ENCODE measurements at regions not wholly inside any gene's neighbourhood (a gene's known extent, or its start where the extent isn't known, plus 50 kb on each side); places are given as distances from the start of the nearest gene placed in this dataset.

DNA sequence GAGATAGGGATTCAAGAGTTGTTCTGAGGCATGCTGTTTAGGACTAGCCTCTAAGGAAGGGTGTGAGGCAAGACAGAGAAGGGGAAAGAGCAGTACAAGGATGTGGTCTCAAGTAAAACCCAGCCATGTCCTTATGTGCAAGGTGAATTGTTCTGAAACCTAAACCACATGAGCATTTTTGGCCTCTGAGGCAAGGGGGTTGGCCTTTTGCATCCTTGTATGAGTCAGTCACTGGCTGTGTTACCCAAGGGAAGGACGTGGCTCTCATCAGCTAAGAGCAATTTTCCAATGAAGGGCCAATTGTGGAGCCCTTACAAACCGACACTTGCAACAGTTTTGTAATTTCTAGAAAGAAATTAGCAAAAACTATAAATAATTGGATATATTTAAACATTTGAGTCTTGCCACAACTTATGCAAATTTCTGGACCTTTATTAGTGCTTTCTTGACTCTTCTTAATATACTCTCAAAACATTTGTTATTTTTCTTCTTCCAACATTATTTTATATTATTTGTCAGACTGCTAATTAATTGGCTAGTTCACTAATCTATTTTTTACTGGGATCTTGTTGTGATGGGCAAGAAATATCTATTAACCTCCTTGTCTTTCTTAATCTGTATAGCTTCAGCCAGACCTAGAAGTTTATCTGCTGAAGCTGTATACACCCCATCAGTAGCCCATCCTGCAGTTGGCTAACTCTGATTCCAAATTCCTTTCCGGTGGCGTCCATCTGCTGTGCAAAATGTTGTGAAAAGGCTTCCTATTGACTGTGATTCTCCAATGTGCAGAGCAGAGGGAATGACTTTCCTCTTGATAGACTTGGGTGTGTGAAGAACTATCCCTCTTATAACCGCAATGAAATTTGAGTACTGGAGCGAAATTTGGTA, 97.7 kb upstream of the P2RY1 start:
- H3K4me1 ChIP-seq (ENCODE audit: control insufficient read depth in 5 of 5, insufficient read depth in 5 of 5, low read length in 5 of 5): peaks cover 0 to 18% (median 0%) of the 10 kb centered on the region in 5 donors
- H3K27ac ChIP-seq (ENCODE audit: low read depth in 1 of 2, low read length in 1 of 2): no peak overlapping the region
- H3K9me3 ChIP-seq (ENCODE audit: control insufficient read depth in 4 of 4, insufficient read depth in 3 of 4, low read length in 3 of 4): no peaks in the 10 kb centered on the region
- TF ChIP-seq, protein P1, sequence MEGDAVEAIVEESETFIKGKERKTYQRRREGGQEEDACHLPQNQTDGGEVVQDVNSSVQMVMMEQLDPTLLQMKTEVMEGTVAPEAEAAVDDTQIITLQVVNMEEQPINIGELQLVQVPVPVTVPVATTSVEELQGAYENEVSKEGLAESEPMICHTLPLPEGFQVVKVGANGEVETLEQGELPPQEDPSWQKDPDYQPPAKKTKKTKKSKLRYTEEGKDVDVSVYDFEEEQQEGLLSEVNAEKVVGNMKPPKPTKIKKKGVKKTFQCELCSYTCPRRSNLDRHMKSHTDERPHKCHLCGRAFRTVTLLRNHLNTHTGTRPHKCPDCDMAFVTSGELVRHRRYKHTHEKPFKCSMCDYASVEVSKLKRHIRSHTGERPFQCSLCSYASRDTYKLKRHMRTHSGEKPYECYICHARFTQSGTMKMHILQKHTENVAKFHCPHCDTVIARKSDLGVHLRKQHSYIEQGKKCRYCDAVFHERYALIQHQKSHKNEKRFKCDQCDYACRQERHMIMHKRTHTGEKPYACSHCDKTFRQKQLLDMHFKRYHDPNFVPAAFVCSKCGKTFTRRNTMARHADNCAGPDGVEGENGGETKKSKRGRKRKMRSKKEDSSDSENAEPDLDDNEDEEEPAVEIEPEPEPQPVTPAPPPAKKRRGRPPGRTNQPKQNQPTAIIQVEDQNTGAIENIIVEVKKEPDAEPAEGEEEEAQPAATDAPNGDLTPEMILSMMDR (IDR thresholded peaks at IDR 0.05; ENCODE audit: control extremely low read depth, extremely low read depth): no peak
- 67 to 76% methylated on average over 6 of the region's 6 CpGs for WGBS, 2 donors
- H3K27me3 ChIP-seq (ENCODE audit: control insufficient read depth in 3 of 3, insufficient read depth in 3 of 3, low read length in 2 of 3): no peaks in the 10 kb centered on the region
- no peaks in the 10 kb centered on the region for H3K36me3 ChIP-seq (ENCODE audit: control insufficient read depth in 4 of 4, insufficient read depth in 4 of 4, low read length in 4 of 4)
- ATAC-seq (ENCODE audit: insufficient read depth, low FRiP score) (no peak), DNase-seq (peak in 1 of 3 donors; percentile 38)
- no peak overlapping the region for H3K4me3 ChIP-seq
- H3K9ac ChIP-seq (ENCODE audit: insufficient read depth in 1 of 2, low read length in 2 of 2): no peak overlapping the region

DNA sequence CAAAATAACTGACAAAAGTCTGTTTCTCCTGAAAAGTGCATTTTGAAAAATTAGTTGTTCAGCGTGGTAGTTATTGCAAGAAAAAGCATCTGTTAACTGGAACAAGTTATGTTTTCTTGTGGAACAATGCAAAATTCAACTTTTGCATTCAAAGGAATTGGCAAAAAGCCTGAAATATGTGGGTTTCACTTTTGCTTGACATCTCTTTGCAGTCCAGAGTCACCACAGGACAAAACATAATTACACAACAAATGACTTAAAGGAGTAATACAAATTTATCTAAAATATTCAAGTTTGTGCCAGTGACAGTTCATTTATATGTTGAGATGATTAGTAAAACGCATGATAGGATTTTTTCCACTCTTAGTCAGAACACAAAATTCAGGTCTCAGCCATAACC, 96.3 kb upstream of the P2RY1 start:
- H3K4me1 ChIP-seq (ENCODE audit: control insufficient read depth in 5 of 5, insufficient read depth in 5 of 5, low read length in 5 of 5): peaks cover 0 to 18% (median 0%) of the 10 kb centered on the region in 5 donors
- H3K4me3 ChIP-seq: no peak overlapping the region
- WGBS, 2 donors: 28 to 47% methylated on average over 2 of the region's 2 CpGs
- no peak overlapping the region for H3K9ac ChIP-seq (ENCODE audit: insufficient read depth in 1 of 2, low read length in 2 of 2)
- H3K36me3 ChIP-seq (ENCODE audit: control insufficient read depth in 4 of 4, insufficient read depth in 4 of 4, low read length in 4 of 4): no peaks in the 10 kb centered on the region
- no peaks in the 10 kb centered on the region for H3K27me3 ChIP-seq (ENCODE audit: control insufficient read depth in 3 of 3, insufficient read depth in 3 of 3, low read length in 2 of 3)
- ATAC-seq (ENCODE audit: insufficient read depth, low FRiP score): peak; percentile 34
- TF ChIP-seq, protein P1 (IDR thresholded peaks at IDR 0.05; ENCODE audit: control extremely low read depth, extremely low read depth): no peak
- no peaks in the 10 kb centered on the region for H3K9me3 ChIP-seq (ENCODE audit: control insufficient read depth in 4 of 4, insufficient read depth in 3 of 4, low read length in 3 of 4)
- DNase-seq: peak in 2 of 3 donors; percentile 87 to 92
- H3K27ac ChIP-seq (ENCODE audit: low read depth in 1 of 2, low read length in 1 of 2): no peak overlapping the region

DNA sequence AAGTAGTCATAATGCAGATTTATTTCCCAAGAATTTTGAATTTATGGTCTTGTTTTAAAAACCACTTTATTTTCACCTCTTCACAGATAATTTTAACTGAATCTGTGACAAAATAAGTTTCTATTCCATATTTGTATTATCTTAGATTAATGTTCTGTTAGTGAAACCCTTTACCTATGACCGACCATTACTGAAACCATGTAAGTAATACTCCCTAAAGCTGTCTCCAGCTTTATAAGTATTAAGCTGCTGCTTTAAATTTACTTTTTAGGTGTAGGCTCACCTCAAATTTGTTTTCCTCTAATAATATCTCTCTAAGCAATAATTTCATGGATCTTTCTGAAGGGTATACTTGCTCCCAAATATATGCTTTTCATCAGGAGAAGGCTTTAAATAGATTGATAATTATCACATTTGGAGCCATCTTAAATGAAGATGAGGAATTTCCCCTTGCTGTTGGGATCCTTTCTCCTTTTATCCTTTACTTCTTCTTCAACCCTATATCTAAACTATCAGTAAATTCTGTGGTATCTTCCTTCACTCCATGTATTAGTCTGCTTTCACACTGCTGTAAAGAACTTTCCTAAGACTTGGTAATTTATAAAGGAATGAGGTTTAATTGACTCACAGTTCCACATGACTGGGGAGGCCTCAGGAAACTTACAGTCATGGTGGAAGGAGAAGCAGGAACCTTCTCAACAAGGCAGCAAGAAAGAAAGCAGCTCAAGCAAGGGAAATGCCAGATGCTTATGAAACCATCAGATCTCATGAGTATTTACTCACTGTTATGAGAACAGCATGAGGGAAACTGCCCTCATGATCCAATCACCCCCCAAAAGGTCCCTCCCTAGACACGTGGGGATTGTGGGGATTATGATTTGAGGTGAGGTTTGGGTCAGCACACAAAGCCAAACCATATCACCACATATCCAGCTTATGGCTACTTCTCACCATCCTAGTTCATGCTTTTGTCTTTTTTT, 92.3 kb upstream of the P2RY1 start:
- H3K27ac ChIP-seq (ENCODE audit: low read depth in 1 of 2, low read length in 1 of 2): no peak overlapping the region
- TF ChIP-seq, protein P1 (IDR thresholded peaks at IDR 0.05; ENCODE audit: control extremely low read depth, extremely low read depth): no peak
- ATAC-seq (ENCODE audit: insufficient read depth, low FRiP score) (no peak), DNase-seq (no peak)
- peaks cover 0 to 13% (median 0%) of the 10 kb centered on the region in 5 donors for H3K4me1 ChIP-seq (ENCODE audit: control insufficient read depth in 5 of 5, insufficient read depth in 5 of 5, low read length in 5 of 5)
- no peaks in the 10 kb centered on the region for H3K27me3 ChIP-seq (ENCODE audit: control insufficient read depth in 3 of 3, insufficient read depth in 3 of 3, low read length in 2 of 3)
- H3K9me3 ChIP-seq (ENCODE audit: control insufficient read depth in 4 of 4, insufficient read depth in 3 of 4, low read length in 3 of 4): no peaks in the 10 kb centered on the region
- no peak overlapping the region for H3K9ac ChIP-seq (ENCODE audit: insufficient read depth in 1 of 2, low read length in 2 of 2)
- no peak overlapping the region for H3K4me3 ChIP-seq
- 77 to 78% methylated on average over 2 of the region's 2 CpGs for WGBS, 2 donors
- no peaks in the 10 kb centered on the region for H3K36me3 ChIP-seq (ENCODE audit: control insufficient read depth in 4 of 4, insufficient read depth in 4 of 4, low read length in 4 of 4)

All from lung (tissue), 11 donors.